Activated CD8-positive, alpha-beta T cell treated with anti-CD3 and anti-CD28 coated beads for 36 hours (primary cell): ENCODE measurements at regions not wholly inside any gene's neighbourhood (a gene's known extent, or its start where the extent isn't known, plus 50 kb on each side); places are given as distances from the start of the nearest gene placed in this dataset.

Experiments used
- ATAC-seq: fragments of 200-7000 bp; cut with Tn5 transposase; one replicate; pipeline ENCODE4 v1.10.0; 2021; ENCODE audit warnings: mild to moderate bottlenecking, moderate library complexity
- CTCF ChIA-PET: fragments of 350-600 bp; sonication (Branson Sonifier 250); formaldehyde crosslinking; loops from one replicate; lab custom pipeline; 2021; ENCODE audit warnings: antibody characterized with exemption; lab: Charles Lee
- POLR2A ChIA-PET: fragments of 350-600 bp; sonication (Branson Sonifier 250); formaldehyde crosslinking; loops from one replicate; lab custom pipeline; 2021; ENCODE audit warnings: antibody characterized with exemption; lab: Charles Lee
- DNase-seq: peaks from one replicate; pipeline ENCODE4 v3.0.0-alpha.2; 2020
- H3K27ac Mint-ChIP-seq: one replicate; pipeline ENCODE4 v1.8.0; 2021; ENCODE audit warnings: mild to moderate bottlenecking, mixed read lengths
- H3K27me3 Mint-ChIP-seq: one replicate; pipeline ENCODE4 v1.8.0; 2021; ENCODE audit warnings: mixed read lengths
- H3K36me3 Mint-ChIP-seq: one replicate; pipeline ENCODE4 v1.8.0; 2021; ENCODE audit warnings: low read depth, mixed read lengths
- H3K4me1 Mint-ChIP-seq: one replicate; pipeline ENCODE4 v1.8.0; 2021; ENCODE audit warnings: low read depth, mixed read lengths
- H3K4me3 Mint-ChIP-seq: one replicate; pipeline ENCODE4 v1.8.0; 2021; ENCODE audit warnings: mild to moderate bottlenecking, moderate library complexity, mixed read lengths
- H3K9me3 Mint-ChIP-seq: one replicate; pipeline ENCODE4 v1.8.0; 2021; ENCODE audit warnings: mixed read lengths
- intact Hi-C: fragments of 100-400 bp; cut with micrococcal nuclease; formaldehyde crosslinking; loops from one replicate; pipeline ENCODE4 v1.10.0; 2022
- TF ChIP-seq, protein P1 (sequence below): fragments of 200-600 bp; IDR thresholded peaks from one replicate; pipeline ENCODE4 v1.8.0; 2022; ENCODE audit warnings: antibody characterized with exemption, mild to moderate bottlenecking

GRCh38 chr9:18423791-18424531 is 50.0 kb upstream of the ADAMTSL1 start:
- Mint-ChIP-seq H3K27me3 (no peaks in the 10 kb centered on the region), H3K36me3 (no peaks in the 10 kb centered on the region), H3K27ac (no peak overlapping the region), H3K9me3 (no peaks in the 10 kb centered on the region), H3K4me1 (no peaks in the 10 kb centered on the region), H3K4me3 (no peak overlapping the region)
- intact Hi-C loops: no loop called here
- ChIA-PET CTCF (no interaction called here), POLR2A (no interaction called here)
- TF ChIP-seq, protein P1, sequence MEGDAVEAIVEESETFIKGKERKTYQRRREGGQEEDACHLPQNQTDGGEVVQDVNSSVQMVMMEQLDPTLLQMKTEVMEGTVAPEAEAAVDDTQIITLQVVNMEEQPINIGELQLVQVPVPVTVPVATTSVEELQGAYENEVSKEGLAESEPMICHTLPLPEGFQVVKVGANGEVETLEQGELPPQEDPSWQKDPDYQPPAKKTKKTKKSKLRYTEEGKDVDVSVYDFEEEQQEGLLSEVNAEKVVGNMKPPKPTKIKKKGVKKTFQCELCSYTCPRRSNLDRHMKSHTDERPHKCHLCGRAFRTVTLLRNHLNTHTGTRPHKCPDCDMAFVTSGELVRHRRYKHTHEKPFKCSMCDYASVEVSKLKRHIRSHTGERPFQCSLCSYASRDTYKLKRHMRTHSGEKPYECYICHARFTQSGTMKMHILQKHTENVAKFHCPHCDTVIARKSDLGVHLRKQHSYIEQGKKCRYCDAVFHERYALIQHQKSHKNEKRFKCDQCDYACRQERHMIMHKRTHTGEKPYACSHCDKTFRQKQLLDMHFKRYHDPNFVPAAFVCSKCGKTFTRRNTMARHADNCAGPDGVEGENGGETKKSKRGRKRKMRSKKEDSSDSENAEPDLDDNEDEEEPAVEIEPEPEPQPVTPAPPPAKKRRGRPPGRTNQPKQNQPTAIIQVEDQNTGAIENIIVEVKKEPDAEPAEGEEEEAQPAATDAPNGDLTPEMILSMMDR: no peak
- DNase-seq (no peak), ATAC-seq (no peak)
